SK-N-SH (cell line): ENCODE measurements at regions not wholly inside any gene's neighbourhood (a gene's known extent, or its start where the extent isn't known, plus 50 kb on each side); places are given as distances from the start of the nearest gene placed in this dataset.

Experiments
- CHD2 ChIP-seq: fragments of 150-350 bp; IDR thresholded peaks from 2 replicates; pipeline ENCODE4 v1.6.1; 2018; ENCODE audit warnings: low read length; ENCODE audit not compliant: partially characterized antibody
- EP300 ChIP-seq, 2 experiments: IDR thresholded peaks; 2 replicates each; pipeline versions ENCODE4 v1.4.0 to v1.6.1; 2012; ENCODE audit warnings: borderline replicate concordance in 1 of 2, low read depth in 1 of 2, low read length in 1 of 2
- EZH2phosphoT487 ChIP-seq: fragments of 200-600 bp; sonication (generic); IDR thresholded peaks from 2 replicates; pipeline ENCODE4 v1.6.1; 2017; ENCODE audit warnings: low read depth, mixed run types, mild to moderate bottlenecking, antibody characterized with exemption, moderate library complexity, borderline replicate concordance
- FOXM1 ChIP-seq: IDR thresholded peaks from 2 replicates; pipeline ENCODE4 v1.4.0; 2012; ENCODE audit warnings: low read depth, mild to moderate bottlenecking
- GABPA ChIP-seq: IDR thresholded peaks from 2 replicates; pipeline ENCODE4 v1.4.0; 2012; ENCODE audit warnings: low read depth, mild to moderate bottlenecking
- GATA2 ChIP-seq: sonication (generic); formaldehyde crosslinking; IDR thresholded peaks from 2 replicates; pipeline ENCODE4 v1.5.0; 2020; ENCODE audit warnings: mild to moderate bottlenecking, missing genetic modification reagents
- MEF2A ChIP-seq: IDR thresholded peaks from 2 replicates; pipeline ENCODE4 v1.4.0; 2012; ENCODE audit warnings: low read depth, borderline replicate concordance
- NFIC ChIP-seq: IDR thresholded peaks from 2 replicates; pipeline ENCODE4 v1.4.0; 2012; ENCODE audit warnings: borderline replicate concordance
- POLR2AphosphoS5 ChIP-seq: IDR thresholded peaks from 2 replicates; pipeline ENCODE4 v1.6.1; 2012; ENCODE audit warnings: low read depth, low read length
- RAD21 ChIP-seq: IDR thresholded peaks from 2 replicates; pipeline ENCODE4 v1.6.1; 2012; ENCODE audit warnings: mild to moderate bottlenecking, low read length
- RFX5 ChIP-seq: IDR thresholded peaks from 2 replicates; pipeline ENCODE4 v1.6.1; 2012; ENCODE audit warnings: mild to moderate bottlenecking, improper control_type of control experiment, low read length
- TEAD4 ChIP-seq: IDR thresholded peaks from 2 replicates; pipeline ENCODE4 v1.4.0; 2012; ENCODE audit warnings: mild to moderate bottlenecking, borderline replicate concordance; ENCODE audit not compliant: insufficient read depth
- TF ChIP-seq, protein P1 (sequence below): fragments of 200-600 bp; sonication (generic); IDR thresholded peaks from 2 replicates; pipeline ENCODE4 v1.6.1; 2017; ENCODE audit warnings: antibody characterized with exemption, mild to moderate bottlenecking, moderate library complexity
- TF ChIP-seq, protein P2 (sequence below): fragments of 150-350 bp; IDR thresholded peaks from 2 replicates; pipeline ENCODE4 v1.6.1; 2016; ENCODE audit warnings: mild to moderate bottlenecking, low read depth, low read length

DNA sequence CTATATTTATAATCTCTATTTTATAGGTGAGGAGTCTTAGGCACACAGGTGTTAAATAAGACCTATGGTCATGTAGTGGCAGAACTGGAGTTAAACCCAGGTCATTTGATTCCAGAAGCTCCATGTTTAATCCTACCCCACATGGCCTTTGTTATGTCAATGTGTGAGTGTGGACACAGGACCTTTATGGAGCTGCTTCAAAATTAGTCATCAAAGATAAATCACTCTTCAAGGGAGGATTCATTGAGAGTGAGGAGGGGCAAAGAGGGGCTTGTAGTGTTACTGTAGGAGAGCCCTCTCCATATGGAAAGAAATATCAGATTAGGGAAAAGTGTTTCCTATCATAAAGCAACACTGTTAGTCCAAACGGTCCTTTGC, 74.6 kb upstream of the ARRDC3 start:
- TF ChIP-seq, protein P1, sequence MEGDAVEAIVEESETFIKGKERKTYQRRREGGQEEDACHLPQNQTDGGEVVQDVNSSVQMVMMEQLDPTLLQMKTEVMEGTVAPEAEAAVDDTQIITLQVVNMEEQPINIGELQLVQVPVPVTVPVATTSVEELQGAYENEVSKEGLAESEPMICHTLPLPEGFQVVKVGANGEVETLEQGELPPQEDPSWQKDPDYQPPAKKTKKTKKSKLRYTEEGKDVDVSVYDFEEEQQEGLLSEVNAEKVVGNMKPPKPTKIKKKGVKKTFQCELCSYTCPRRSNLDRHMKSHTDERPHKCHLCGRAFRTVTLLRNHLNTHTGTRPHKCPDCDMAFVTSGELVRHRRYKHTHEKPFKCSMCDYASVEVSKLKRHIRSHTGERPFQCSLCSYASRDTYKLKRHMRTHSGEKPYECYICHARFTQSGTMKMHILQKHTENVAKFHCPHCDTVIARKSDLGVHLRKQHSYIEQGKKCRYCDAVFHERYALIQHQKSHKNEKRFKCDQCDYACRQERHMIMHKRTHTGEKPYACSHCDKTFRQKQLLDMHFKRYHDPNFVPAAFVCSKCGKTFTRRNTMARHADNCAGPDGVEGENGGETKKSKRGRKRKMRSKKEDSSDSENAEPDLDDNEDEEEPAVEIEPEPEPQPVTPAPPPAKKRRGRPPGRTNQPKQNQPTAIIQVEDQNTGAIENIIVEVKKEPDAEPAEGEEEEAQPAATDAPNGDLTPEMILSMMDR: no peak
- TF ChIP-seq GATA2 (CRISPR knock-in tag) (no peak), MEF2A (no peak), EP300 (IDR thresholded peaks at IDR 0.05; ENCODE audit: borderline replicate concordance in 1 of 2, low read depth in 1 of 2, low read length in 1 of 2) (no peak), EZH2phosphoT487 (no peak), POLR2AphosphoS5 (no peak), GABPA (no peak), NFIC (no peak), FOXM1 (no peak), CHD2 (no peak), RAD21 (no peak), RFX5 (no peak), TEAD4 (no peak)
- TF ChIP-seq, protein P2, sequence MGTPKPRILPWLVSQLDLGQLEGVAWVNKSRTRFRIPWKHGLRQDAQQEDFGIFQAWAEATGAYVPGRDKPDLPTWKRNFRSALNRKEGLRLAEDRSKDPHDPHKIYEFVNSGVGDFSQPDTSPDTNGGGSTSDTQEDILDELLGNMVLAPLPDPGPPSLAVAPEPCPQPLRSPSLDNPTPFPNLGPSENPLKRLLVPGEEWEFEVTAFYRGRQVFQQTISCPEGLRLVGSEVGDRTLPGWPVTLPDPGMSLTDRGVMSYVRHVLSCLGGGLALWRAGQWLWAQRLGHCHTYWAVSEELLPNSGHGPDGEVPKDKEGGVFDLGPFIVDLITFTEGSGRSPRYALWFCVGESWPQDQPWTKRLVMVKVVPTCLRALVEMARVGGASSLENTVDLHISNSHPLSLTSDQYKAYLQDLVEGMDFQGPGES: no peak
